CD4-positive, alpha-beta T cell treated with Interleukin-21 for 1 hour (primary cell): ENCODE measurements at regions not wholly inside any gene's neighbourhood (a gene's known extent, or its start where the extent isn't known, plus 50 kb on each side); places are given as distances from the start of the nearest gene placed in this dataset.
"Not testable (repeated sequence)": the region's sequence is repeated elsewhere in the genome, so short reads cannot be mapped to it uniquely, and the experiment has no call there.

Source experiments
- DNase-seq: peaks from one replicate; pipeline ENCODE4 v3.0.0-alpha.2; 2020

- no peak for DNase-seq
These were observed 373.7 kb upstream of the SALL1 start for GRCh38 chr16:51524555-51525373.

DNA sequence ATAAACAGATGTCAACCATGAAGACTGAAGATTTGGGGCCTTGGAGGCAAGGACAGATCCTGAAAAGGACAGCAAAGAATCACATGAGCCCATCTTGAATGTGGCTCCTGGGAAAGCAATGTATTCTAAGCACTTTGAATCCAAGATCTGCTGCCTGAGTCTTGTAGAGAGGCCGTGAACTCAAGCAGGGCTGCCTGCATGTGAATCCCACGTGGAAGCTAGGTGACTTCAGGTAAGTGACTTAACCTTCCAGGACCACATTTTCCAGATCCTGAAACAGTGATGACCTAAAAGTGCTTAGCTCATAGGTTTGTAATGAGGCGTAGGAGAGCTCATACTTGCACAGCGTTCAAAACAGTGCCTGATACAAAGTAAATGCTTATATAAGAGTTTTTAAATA, 373.0 kb upstream of the SALL1 start:
- DNase-seq = no peak

DNA sequence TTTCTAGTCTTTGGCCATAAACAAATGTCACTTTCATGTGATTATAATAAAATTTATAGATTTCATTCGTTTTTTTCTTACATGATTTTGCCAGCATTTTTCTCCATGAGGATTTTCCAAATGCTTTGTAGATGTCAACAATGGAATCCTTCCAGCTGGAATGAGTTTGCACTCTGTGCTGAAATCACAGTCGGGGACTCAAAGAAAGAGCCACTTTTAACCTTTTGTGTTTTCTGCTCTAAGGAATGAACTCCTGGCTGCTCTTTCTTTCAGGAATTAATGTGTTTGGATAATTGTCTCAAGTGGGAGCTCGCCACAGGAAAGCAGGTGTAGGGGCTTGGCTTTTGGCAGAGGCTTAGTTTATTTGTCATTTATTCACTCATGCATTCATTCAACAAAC, 372.3 kb upstream of the SALL1 start:
- no peak for DNase-seq

DNA sequence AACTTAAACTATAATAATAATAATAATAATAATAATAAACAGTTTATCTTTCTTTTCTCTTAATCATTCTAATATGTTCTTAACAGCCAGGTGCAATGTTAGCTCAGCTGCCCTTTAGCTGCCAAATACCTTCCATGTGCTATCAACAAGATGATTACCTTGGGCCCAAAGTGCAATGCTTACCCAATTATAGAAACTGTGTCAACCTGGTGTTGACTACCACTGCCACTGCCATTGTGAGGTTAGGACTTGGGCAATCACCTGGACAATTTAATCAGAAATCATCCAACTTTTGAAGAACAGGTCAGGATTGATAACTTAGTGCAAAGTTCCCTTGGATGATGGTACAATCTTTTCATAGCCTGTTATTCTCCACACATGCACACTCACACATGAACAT, 371.8 kb upstream of the SALL1 start:
- DNase-seq = no peak

DNA sequence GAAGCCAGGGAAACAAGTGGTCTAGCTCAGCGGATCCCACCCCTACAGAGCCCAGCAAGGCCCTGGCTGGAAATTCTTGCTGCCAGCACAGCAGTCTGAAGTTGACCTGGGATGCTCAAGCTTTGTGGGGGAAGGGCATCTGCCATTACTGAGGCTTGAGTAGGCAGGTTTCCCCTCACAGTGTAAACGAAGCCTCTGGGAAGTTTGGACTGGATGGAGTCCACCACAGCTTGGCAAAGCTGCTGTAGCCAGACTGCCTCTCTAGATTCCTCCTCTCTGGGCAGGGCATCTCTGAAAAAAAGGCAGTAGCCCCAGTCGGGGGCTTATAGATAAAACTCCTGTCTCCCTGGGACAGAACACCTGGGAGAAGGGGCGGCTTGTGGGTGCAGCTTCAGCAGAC, 365.9 kb upstream of the SALL1 start:
- DNase-seq = not testable (repeated sequence)

- DNase-seq = no peak
These were observed 359.3 kb upstream of the SALL1 start for GRCh38 chr16:51510416-51510815.

DNA sequence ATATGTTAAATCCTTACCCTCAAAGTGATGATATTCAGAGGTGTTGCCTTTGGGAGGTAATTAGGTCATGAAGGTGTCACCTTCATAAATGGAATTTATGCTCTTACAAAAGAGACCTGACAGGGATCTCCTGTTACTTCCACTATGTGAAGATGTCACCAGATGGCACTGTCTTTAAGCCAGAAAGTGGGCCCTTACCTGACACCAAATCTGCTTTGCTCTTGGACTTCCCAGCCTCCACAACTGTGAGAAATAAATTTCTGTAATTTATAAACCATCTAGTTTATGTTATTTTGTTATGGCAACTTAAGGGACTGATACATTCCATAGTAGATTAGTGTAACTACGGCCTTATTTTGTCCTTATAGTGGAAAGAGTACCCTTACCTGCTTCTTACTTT, 358.3 kb upstream of the SALL1 start:
- DNase-seq = no peak

DNA sequence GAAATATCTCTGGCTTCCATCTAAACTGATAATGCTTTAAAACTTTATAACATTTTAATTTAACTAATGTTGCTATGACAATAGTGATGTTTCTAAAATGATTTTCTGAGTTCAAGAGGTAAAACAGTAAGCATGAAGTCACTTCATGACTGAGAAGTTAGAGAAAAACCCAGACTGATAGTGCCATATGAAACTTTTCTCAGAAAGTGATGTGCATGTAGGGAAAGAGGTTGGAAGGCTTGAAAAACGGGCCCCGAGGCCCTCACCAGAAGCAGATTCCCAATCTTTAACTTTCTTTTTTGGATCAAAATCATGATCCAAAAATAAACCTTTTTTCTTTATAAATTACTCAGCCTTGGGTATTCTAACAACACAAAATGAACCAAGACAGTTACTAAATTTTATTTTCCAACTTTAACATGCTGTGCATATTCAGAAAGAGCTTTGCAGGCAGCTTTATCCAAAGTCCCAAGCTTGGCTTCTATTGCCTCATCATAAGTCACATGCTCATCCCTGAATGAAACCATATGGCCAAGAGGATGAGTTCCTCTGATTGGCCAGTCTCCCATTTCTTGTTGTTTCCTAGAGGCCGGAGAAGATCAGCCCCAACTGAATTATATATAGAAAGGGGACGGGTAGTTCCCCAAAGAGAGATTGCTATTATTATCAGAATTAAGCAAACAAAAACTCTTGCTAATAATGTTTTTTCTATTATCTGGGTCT, 357.6 kb upstream of the SALL1 start:
- no peak for DNase-seq

- DNase-seq = no peak
These were observed 356.2 kb upstream of the SALL1 start for GRCh38 chr16:51507286-51507685.

- no peak for DNase-seq
These were observed 349.2 kb upstream of the SALL1 start for GRCh38 chr16:51500306-51500705.

GRCh38 chr16:51497541-51498211, 346.6 kb upstream of the SALL1 start:
- DNase-seq = no peak

DNA sequence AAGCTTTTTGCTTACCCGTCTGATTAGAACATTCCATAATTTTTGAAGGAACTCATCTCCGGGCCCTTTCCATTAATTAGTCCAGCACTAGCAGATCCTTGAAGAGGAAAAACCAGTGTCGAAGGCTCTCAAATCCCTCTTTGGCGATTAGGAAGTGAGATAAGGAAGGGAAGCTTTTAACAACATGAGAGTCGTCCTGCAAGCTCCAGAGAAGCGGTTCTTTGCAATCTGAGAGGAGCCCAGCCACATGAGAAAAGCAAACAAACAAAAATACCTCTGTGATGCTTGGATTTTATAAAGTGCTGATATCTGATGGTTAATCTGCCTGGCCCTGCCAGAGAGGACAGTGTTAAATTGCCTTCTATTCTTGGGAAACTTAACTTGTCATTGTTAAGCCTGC, 339.8 kb upstream of the SALL1 start:
- DNase-seq = no peak

- DNase-seq = no peak
These were observed 336.8 kb upstream of the SALL1 start for GRCh38 chr16:51487880-51488279.

DNA sequence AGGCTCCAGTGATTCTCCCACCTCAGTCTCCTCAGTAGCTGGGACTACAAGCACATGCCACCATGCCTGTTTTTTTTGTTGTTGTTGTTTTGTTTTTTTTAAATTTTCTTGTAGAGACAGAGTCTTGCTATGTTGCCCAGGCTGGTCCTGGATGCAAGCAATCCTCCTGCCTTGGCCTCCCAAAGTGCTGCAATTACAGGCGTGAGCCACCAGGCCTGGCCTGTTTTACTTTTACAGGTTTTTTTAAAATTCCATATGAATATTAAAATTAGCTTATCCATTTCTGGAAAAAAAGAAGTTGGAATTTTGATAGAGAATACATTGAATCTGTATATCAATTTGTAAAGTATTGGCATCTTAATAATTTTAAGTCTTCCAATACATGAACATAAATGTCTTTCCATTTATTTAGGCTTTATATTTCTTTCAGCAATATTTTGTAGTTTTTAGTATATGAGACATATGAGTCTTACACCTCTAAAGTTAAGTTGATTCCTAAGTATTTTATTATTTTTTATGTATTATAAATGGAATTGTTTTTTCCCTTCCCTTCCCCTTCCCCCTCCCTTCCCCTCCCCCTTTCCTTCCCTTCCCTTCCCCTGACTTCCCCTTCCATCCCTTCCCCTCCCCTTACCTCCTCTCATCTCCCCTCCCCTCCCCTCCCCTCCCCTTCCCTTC, 323.5 kb upstream of the SALL1 start:
- DNase-seq = no peak

DNA sequence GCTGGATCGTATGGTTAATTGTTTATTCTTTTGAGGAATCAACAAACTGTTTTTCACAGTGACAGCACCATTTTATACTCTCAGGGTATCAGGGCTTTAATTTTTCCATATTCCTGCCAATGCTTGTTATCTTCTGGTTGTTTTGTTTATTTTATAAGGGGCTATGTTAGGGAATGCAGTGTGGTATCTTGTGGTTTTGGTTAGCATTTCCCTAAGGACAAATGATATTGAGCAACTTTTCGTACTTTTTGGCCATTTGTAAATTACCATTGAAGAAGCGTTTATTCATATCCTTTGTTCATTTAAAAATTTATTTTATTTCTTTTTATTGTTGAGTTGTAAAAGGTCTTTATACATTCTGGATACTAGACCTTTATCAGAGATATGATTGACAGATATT, 322.0 kb upstream of the SALL1 start:
- DNase-seq = no peak

DNA sequence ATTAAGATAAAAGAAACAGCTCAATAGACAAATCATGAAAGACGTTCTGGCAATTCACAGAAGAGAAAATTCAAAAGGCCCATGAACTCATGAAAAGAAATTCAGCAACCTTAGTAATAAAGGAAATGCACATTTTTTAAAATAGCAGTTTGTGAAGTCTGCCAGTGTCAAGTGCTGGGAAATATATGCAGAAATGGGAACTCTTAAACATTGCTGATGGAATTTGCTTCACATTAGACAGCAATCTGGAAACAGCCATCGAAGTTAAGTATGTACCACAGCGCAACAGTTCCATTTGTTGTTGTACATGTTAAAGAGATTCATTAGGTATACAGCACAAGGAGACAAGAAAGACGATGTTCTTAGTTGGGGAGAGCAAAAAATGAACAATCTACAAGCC, 319.4 kb upstream of the SALL1 start:
- DNase-seq = no peak

GRCh38 chr16:51464996-51465395, 313.9 kb upstream of the SALL1 start:
- no peak for DNase-seq

DNA sequence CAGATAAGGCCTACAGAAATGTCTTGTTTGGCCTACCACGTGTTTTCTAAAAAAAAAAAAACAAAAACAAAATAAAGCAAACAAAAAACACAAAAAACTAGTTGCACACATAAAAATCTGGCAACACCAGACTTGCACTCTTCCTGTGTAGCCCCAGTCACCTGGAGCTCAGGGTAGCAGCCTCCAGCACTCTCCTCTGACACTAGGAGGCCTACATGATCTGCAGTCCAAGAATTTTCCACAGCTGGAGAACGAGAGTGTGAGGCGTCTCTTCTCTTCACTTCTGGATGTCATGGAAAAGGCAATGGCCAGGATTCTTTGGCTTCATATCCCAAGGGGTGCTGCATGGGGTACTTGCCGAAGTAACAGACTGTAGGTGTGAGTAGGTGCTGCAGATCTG, 310.2 kb upstream of the SALL1 start:
- no peak for DNase-seq

- DNase-seq = no peak
These were observed 307.5 kb upstream of the SALL1 start for GRCh38 chr16:51458356-51459140.

DNA sequence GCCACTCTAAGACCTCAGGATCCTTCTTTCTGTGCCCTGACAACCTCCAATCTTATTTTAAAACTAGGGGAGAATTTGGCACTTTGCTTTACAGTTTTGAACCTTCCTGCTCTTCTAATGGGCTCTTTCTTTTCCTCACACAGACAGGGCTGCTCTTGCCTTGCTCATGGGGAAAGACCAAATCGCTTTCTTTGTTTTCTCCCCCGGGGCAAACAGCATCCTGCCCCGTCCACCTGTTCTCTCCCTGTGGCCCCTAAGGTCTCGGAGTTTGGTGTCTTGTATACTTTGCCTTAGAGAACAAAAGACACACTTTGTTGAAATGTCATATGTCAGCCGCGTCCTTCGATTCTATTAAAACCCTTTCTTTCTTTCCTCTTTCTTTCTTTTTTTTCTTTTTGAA, 306.7 kb upstream of the SALL1 start:
- no peak for DNase-seq

DNA sequence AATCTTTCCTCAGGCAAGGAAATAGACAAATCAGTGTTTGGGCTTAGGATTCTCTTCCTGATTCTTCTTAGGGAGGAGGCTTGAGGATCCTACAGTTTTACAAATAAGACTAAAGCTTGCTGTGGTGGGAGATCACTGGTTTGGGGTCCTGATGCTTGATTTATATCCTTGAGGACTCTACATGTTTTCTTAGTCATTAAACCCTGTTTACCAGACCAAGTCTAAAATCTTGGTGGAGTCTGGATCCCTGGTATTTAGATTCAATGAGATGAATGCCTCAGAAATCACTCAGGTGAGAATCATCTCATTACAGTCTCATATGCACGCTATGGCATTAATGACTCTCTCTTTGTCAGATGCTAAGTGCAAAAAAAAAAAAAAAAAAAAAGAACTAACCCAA, 304.3 kb upstream of the SALL1 start:
- no peak for DNase-seq

- DNase-seq = no peak
These were observed 302.2 kb upstream of the SALL1 start for GRCh38 chr16:51453251-51453650.

GRCh38 chr16:51450909-51451308, 299.8 kb upstream of the SALL1 start:
- no peak for DNase-seq
